Ureter (tissue), 1 donor: ENCODE measurements at regions not wholly inside any gene's neighbourhood (a gene's known extent, or its start where the extent isn't known, plus 50 kb on each side); places are given as distances from the start of the nearest gene placed in this dataset.

ENCODE experiments used
- DNase-seq: peaks from one replicate; pipeline ENCODE4 v3.0.0-alpha.2; 2020; ENCODE audit warnings: low spot score
- donor health status: DM: yes; HTN: yes; CAD: no.

- no peak for DNase-seq
Measured at GRCh38 chr2:42856106-42856860, 63.9 kb upstream of the HAAO start.

- DNase-seq, result no peak
Measured at GRCh38 chr2:42855221-42855970, 63.0 kb upstream of the HAAO start.

GRCh38 chr2:42854207-42854818 lies 61.9 kb upstream of the HAAO start:
- DNase-seq, result peak; percentile 62

- DNase-seq, result no peak
Measured at GRCh38 chr2:42853549-42854206, 61.3 kb upstream of the HAAO start.

GRCh38 chr2:42852798-42853197 lies 60.4 kb upstream of the HAAO start:
- no peak for DNase-seq

- no peak for DNase-seq
Measured at GRCh38 chr2:42851740-42852250, 59.4 kb upstream of the HAAO start.

GRCh38 chr2:42851186-42851585 lies 58.8 kb upstream of the HAAO start:
- no peak for DNase-seq

- DNase-seq, result no peak
Measured at GRCh38 chr2:42850016-42850805, 57.8 kb upstream of the HAAO start.

- DNase-seq, result no peak
Measured at GRCh38 chr2:42849311-42849710, 56.9 kb upstream of the HAAO start.

GRCh38 chr2:42848726-42849290 lies 56.4 kb upstream of the HAAO start:
- DNase-seq, result no peak

GRCh38 chr2:42848265-42848664 lies 55.9 kb upstream of the HAAO start:
- no peak for DNase-seq

GRCh38 chr2:42847596-42848151 lies 55.3 kb upstream of the HAAO start:
- no peak for DNase-seq

GRCh38 chr2:42846932-42847595 lies 54.7 kb upstream of the HAAO start:
- no peak for DNase-seq

GRCh38 chr2:42846026-42846425 lies 53.6 kb upstream of the HAAO start:
- no peak for DNase-seq

GRCh38 chr2:42844901-42845821 lies 52.8 kb upstream of the HAAO start:
- no peak for DNase-seq

- DNase-seq, result no peak
Measured at GRCh38 chr2:42844366-42844765, 52.0 kb upstream of the HAAO start.

- DNase-seq, result no peak
Measured at GRCh38 chr2:42843611-42844010, 51.2 kb upstream of the HAAO start.

- no peak for DNase-seq
Measured at GRCh38 chr2:42843131-42843530, 50.7 kb upstream of the HAAO start.

GRCh38 chr2:42842466-42842865 lies 50.1 kb upstream of the HAAO start:
- DNase-seq, result no peak
